ENCODE measurements at regions not wholly inside any gene's neighbourhood (a gene's known extent, or its start where the extent isn't known, plus 50 kb on each side); places are given as distances from the start of the nearest gene placed in this dataset.

- TF ChIP-seq, protein P1, sequence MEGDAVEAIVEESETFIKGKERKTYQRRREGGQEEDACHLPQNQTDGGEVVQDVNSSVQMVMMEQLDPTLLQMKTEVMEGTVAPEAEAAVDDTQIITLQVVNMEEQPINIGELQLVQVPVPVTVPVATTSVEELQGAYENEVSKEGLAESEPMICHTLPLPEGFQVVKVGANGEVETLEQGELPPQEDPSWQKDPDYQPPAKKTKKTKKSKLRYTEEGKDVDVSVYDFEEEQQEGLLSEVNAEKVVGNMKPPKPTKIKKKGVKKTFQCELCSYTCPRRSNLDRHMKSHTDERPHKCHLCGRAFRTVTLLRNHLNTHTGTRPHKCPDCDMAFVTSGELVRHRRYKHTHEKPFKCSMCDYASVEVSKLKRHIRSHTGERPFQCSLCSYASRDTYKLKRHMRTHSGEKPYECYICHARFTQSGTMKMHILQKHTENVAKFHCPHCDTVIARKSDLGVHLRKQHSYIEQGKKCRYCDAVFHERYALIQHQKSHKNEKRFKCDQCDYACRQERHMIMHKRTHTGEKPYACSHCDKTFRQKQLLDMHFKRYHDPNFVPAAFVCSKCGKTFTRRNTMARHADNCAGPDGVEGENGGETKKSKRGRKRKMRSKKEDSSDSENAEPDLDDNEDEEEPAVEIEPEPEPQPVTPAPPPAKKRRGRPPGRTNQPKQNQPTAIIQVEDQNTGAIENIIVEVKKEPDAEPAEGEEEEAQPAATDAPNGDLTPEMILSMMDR (IDR thresholded peaks at IDR 0.05) = no peak
- Mint-ChIP-seq H3K27me3 (ENCODE audit: low read depth, poor library complexity) (no peaks in the 10 kb centered on the region), H3K4me1 (peaks cover 13% of the 10 kb centered on the region), H3K4me3 (no peak overlapping the region), H3K9me3 (no peaks in the 10 kb centered on the region), H3K27ac (no peak overlapping the region), H3K36me3 (ENCODE audit: low read depth) (no peaks in the 10 kb centered on the region)
- DNase-seq = no peak
Observed at GRCh38 chr17:62905233-62905632, 60.8 kb upstream of the TANC2 start.

GRCh38 chr17:62902531-62903220, 63.4 kb upstream of the TANC2 start:
- no peak overlapping the region for H3K4me3 Mint-ChIP-seq

DNA sequence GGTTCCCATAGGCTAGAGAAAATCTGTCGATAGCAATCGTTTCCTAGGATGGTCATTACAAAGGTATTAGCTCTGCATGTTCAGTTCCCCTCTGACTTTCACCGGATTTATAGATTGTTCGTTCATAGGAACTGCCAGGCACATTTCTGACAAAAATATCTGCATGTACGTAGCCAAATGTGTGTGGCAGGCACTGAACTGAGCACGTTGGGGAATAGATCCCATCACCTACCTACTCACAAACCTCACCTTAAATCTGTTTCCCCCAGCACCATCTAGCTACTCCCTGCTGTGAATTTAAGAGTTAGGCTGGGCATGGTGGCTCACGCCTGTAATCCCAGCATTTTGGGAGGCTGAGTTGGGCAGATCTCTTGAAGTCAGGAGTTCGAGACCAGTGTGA, 64.5 kb upstream of the TANC2 start:
- no peak for DNase-seq
- TF ChIP-seq, protein P1 (IDR thresholded peaks at IDR 0.05) = no peak
- H3K27ac Mint-ChIP-seq = no peak overlapping the region
- H3K36me3 Mint-ChIP-seq (ENCODE audit: low read depth) = no peaks in the 10 kb centered on the region
- H3K9me3 Mint-ChIP-seq = no peaks in the 10 kb centered on the region
- peaks cover 15% of the 10 kb centered on the region for H3K4me1 Mint-ChIP-seq
- H3K4me3 Mint-ChIP-seq = no peak overlapping the region
- H3K27me3 Mint-ChIP-seq (ENCODE audit: low read depth, poor library complexity) = peaks cover 6% of the 10 kb centered on the region

More at GRCh38 chr17:62902531-62903220, 63.4 kb upstream of the TANC2 start:
- H3K27me3 Mint-ChIP-seq (ENCODE audit: low read depth, poor library complexity) = peaks cover 6% of the 10 kb centered on the region
- no peaks in the 10 kb centered on the region for H3K36me3 Mint-ChIP-seq (ENCODE audit: low read depth)
- TF ChIP-seq, protein P1 (IDR thresholded peaks at IDR 0.05) = no peak
- H3K27ac Mint-ChIP-seq = no peak overlapping the region
- no peak for DNase-seq
- peaks cover 22% of the 10 kb centered on the region for H3K4me1 Mint-ChIP-seq
- no peaks in the 10 kb centered on the region for H3K9me3 Mint-ChIP-seq

DNA sequence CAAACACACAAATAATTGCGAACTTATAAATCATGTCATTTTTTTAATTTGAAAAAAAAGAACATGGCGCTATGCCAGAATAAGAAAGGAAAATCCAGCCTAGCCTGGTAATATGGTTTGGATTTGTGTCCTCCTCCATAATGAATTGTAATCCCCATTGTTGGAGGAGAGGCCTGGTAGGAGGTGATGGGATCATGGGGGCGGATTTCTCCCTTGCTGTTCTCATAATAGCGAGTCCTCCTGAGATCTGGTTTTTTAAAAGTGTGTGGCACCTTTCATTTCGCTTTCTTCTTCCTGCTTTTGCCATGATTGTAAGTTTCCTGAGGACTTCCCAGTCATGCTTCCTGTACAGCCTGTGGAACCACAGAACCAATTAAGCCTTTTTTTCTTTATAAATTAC, 65.9 kb upstream of the TANC2 start:
- Mint-ChIP-seq H3K36me3 (ENCODE audit: low read depth) (no peaks in the 10 kb centered on the region), H3K4me1 (peaks cover 25% of the 10 kb centered on the region), H3K27ac (no peak overlapping the region), H3K27me3 (ENCODE audit: low read depth, poor library complexity) (peaks cover 6% of the 10 kb centered on the region), H3K4me3 (no peak overlapping the region), H3K9me3 (no peaks in the 10 kb centered on the region)
- no peak for DNase-seq
- TF ChIP-seq, protein P1 (IDR thresholded peaks at IDR 0.05) = no peak

DNA sequence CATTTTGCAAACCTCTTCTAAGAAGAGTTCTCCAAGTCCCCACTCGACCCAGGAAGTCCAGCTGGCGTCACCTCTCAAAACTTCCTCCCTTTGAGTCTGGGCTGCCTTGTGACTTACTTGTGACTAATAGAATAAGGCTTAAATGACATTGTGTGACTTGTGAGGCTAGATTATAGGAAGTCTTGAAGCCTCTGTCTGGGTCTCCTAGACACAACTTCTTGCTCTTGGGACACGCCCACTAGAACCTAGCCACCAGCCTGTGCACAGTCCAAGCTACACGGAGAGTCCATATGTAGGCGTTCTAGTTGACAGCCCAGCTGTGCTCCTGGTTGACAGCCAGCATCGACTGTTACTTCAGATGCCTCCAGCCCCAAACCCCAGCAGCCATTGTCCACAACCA, 66.7 kb upstream of the TANC2 start:
- Mint-ChIP-seq H3K27me3 (ENCODE audit: low read depth, poor library complexity) (peaks cover 9% of the 10 kb centered on the region), H3K9me3 (no peaks in the 10 kb centered on the region), H3K27ac (no peak overlapping the region), H3K36me3 (ENCODE audit: low read depth) (no peaks in the 10 kb centered on the region), H3K4me3 (no peak overlapping the region), H3K4me1 (peaks cover 27% of the 10 kb centered on the region)
- TF ChIP-seq, protein P1 (IDR thresholded peaks at IDR 0.05) = no peak
- DNase-seq = no peak

GRCh38 chr17:62898239-62898864, 67.7 kb upstream of the TANC2 start:
- Mint-ChIP-seq H3K4me1 (peaks cover 27% of the 10 kb centered on the region), H3K4me3 (no peak overlapping the region), H3K36me3 (ENCODE audit: low read depth) (no peaks in the 10 kb centered on the region), H3K9me3 (no peaks in the 10 kb centered on the region), H3K27me3 (ENCODE audit: low read depth, poor library complexity) (peaks cover 10% of the 10 kb centered on the region), H3K27ac (no peak overlapping the region)
- TF ChIP-seq, protein P1 (IDR thresholded peaks at IDR 0.05) = no peak
- DNase-seq = no peak
